ENCODE measurements at regions not wholly inside any gene's neighbourhood (a gene's known extent, or its start where the extent isn't known, plus 50 kb on each side); places are given as distances from the start of the nearest gene placed in this dataset.
"Not testable (repeated sequence)": the region's sequence is repeated elsewhere in the genome, so short reads cannot be mapped to it uniquely, and the experiment has no call there.

- Mint-ChIP-seq H3K4me1 (no peaks in the 10 kb centered on the region), H3K36me3 (no peaks in the 10 kb centered on the region), H3K4me3 (no peak overlapping the region), H3K9me3 (peaks cover 0 to 4% (median 0%) of the 10 kb centered on the region in 3 donors), H3K27me3 (peaks cover 2% of the 10 kb centered on the region), H3K27ac (no peak overlapping the region)
Measured at GRCh38 chr1:214124281-214124805, 136.6 kb downstream of the PROX1 start.

GRCh38 chr1:214124915-214125314 is 137.1 kb downstream of the PROX1 start:
- Mint-ChIP-seq H3K4me1 (no peaks in the 10 kb centered on the region), H3K36me3 (no peaks in the 10 kb centered on the region), H3K27me3 (peaks cover 2% of the 10 kb centered on the region), H3K27ac (no peak overlapping the region), H3K4me3 (no peak overlapping the region), H3K9me3 (no peaks in the 10 kb centered on the region)

- Mint-ChIP-seq H3K36me3 (no peaks in the 10 kb centered on the region), H3K9me3 (no peaks in the 10 kb centered on the region), H3K4me1 (no peaks in the 10 kb centered on the region), H3K4me3 (no peak overlapping the region), H3K27me3 (peaks cover 2% of the 10 kb centered on the region), H3K27ac (no peak overlapping the region)
Measured at GRCh38 chr1:214125819-214126218, 138.0 kb downstream of the PROX1 start.

GRCh38 chr1:214126697-214127146 is 138.9 kb downstream of the PROX1 start:
- peaks cover 6% of the 10 kb centered on the region for H3K27me3 Mint-ChIP-seq
- no peak overlapping the region for H3K4me3 Mint-ChIP-seq
- H3K9me3 Mint-ChIP-seq = no peaks in the 10 kb centered on the region
- H3K27ac Mint-ChIP-seq = no peak overlapping the region
- H3K36me3 Mint-ChIP-seq = no peaks in the 10 kb centered on the region
- no peaks in the 10 kb centered on the region for H3K4me1 Mint-ChIP-seq

GRCh38 chr1:214127705-214128104 is 139.9 kb downstream of the PROX1 start:
- Mint-ChIP-seq H3K4me1 (no peaks in the 10 kb centered on the region), H3K4me3 (no peak overlapping the region), H3K36me3 (no peaks in the 10 kb centered on the region), H3K9me3 (no peaks in the 10 kb centered on the region), H3K27me3 (peaks cover 6% of the 10 kb centered on the region), H3K27ac (no peak overlapping the region)

GRCh38 chr1:214135886-214136285 is 145.1 kb upstream of the SMYD2 start:
- Mint-ChIP-seq H3K4me3 (no peak overlapping the region), H3K27me3 (peaks cover 4% of the 10 kb centered on the region), H3K27ac (no peak overlapping the region), H3K4me1 (peaks cover 0 to 2% (median 0%) of the 10 kb centered on the region in 3 donors), H3K36me3 (no peaks in the 10 kb centered on the region), H3K9me3 (peaks cover 0 to 4% (median 0%) of the 10 kb centered on the region in 3 donors)

GRCh38 chr1:214136324-214136919 is 144.5 kb upstream of the SMYD2 start:
- peaks cover 1% of the 10 kb centered on the region for H3K27me3 Mint-ChIP-seq
- peaks cover 0 to 2% (median 0%) of the 10 kb centered on the region in 3 donors for H3K4me1 Mint-ChIP-seq
- H3K4me3 Mint-ChIP-seq = no peak overlapping the region
- H3K36me3 Mint-ChIP-seq = no peaks in the 10 kb centered on the region
- peaks cover 0 to 4% (median 0%) of the 10 kb centered on the region in 3 donors for H3K9me3 Mint-ChIP-seq
- no peak overlapping the region for H3K27ac Mint-ChIP-seq

GRCh38 chr1:214141486-214141885 is 139.5 kb upstream of the SMYD2 start:
- Mint-ChIP-seq H3K27me3 (no peaks in the 10 kb centered on the region), H3K4me3 (no peak overlapping the region), H3K27ac (no peak overlapping the region), H3K9me3 (no peaks in the 10 kb centered on the region), H3K4me1 (peaks cover 0 to 1% (median 0%) of the 10 kb centered on the region in 3 donors), H3K36me3 (no peaks in the 10 kb centered on the region)

GRCh38 chr1:214143006-214143992 is 137.7 kb upstream of the SMYD2 start:
- no peaks in the 10 kb centered on the region for H3K36me3 Mint-ChIP-seq
- no peaks in the 10 kb centered on the region for H3K27me3 Mint-ChIP-seq
- H3K4me1 Mint-ChIP-seq = no peaks in the 10 kb centered on the region
- H3K9me3 Mint-ChIP-seq = no peaks in the 10 kb centered on the region
- no peak overlapping the region for H3K4me3 Mint-ChIP-seq
- no peak overlapping the region for H3K27ac Mint-ChIP-seq

GRCh38 chr1:214144521-214144920 is 136.4 kb upstream of the SMYD2 start:
- not testable (repeated sequence) for H3K4me3 Mint-ChIP-seq, H3K36me3 Mint-ChIP-seq, H3K9me3 Mint-ChIP-seq, H3K27me3 Mint-ChIP-seq, H3K4me1 Mint-ChIP-seq, H3K27ac Mint-ChIP-seq

- Mint-ChIP-seq H3K27me3 (no peaks in the 10 kb centered on the region), H3K9me3 (peaks cover 0 to 2% (median 0%) of the 10 kb centered on the region in 3 donors), H3K36me3 (no peaks in the 10 kb centered on the region)
Measured at GRCh38 chr1:214146523-214146922, 134.4 kb upstream of the SMYD2 start.

GRCh38 chr1:214154596-214155292 is 126.2 kb upstream of the SMYD2 start:
- H3K27ac Mint-ChIP-seq = no peak overlapping the region
- peaks cover 0 to 4% (median 0%) of the 10 kb centered on the region in 3 donors for H3K9me3 Mint-ChIP-seq
- H3K4me1 Mint-ChIP-seq = no peaks in the 10 kb centered on the region
- H3K27me3 Mint-ChIP-seq = peaks cover 4% of the 10 kb centered on the region
- no peak overlapping the region for H3K4me3 Mint-ChIP-seq
- no peaks in the 10 kb centered on the region for H3K36me3 Mint-ChIP-seq

More at GRCh38 chr1:214146523-214146922, 134.4 kb upstream of the SMYD2 start:
- Mint-ChIP-seq H3K4me1 (no peaks in the 10 kb centered on the region), H3K4me3 (no peak overlapping the region), H3K27ac (no peak overlapping the region)

- Mint-ChIP-seq H3K27ac (no peak overlapping the region), H3K36me3 (no peaks in the 10 kb centered on the region), H3K4me3 (no peak overlapping the region), H3K9me3 (peaks cover 0 to 2% (median 0%) of the 10 kb centered on the region in 3 donors), H3K4me1 (no peaks in the 10 kb centered on the region), H3K27me3 (peaks cover 5% of the 10 kb centered on the region)
Measured at GRCh38 chr1:214155987-214156625, 124.9 kb upstream of the SMYD2 start.

- no peaks in the 10 kb centered on the region for H3K36me3 Mint-ChIP-seq
- no peak overlapping the region for H3K4me3 Mint-ChIP-seq
- no peak overlapping the region for H3K27ac Mint-ChIP-seq
- no peaks in the 10 kb centered on the region for H3K4me1 Mint-ChIP-seq
- H3K27me3 Mint-ChIP-seq = peaks cover 3% of the 10 kb centered on the region
- peaks cover 0 to 2% (median 0%) of the 10 kb centered on the region in 3 donors for H3K9me3 Mint-ChIP-seq
Measured at GRCh38 chr1:214164173-214164572, 116.8 kb upstream of the SMYD2 start.

Measured in IgD-negative memory B cell (primary cell).